Ovary (tissue), 3 donors: ENCODE measurements at regions not wholly inside any gene's neighbourhood (a gene's known extent, or its start where the extent isn't known, plus 50 kb on each side); places are given as distances from the start of the nearest gene placed in this dataset.

Experiments used
- EP300 ChIP-seq: sonication (generic); formaldehyde crosslinking; IDR thresholded peaks from one replicate; pipeline ENCODE4 v1.6.1; 2017; ENCODE audit warnings: antibody characterized with exemption
- POLR2A ChIP-seq: fragments of 450-650 bp; IDR thresholded peaks from one replicate; pipeline ENCODE4 v1.6.1; 2017; ENCODE audit warnings: antibody characterized with exemption, mild to moderate bottlenecking, moderate library complexity
- TF ChIP-seq, protein P1 (sequence below), 3 donors: fragments of 450-650 bp in 2 of 3; fragments of 200-600 bp in 1 of 3; IDR thresholded peaks; one replicate each; pipeline versions ENCODE4 v1.5.1 to v1.8.0; 2016 to 2022; ENCODE audit warnings: antibody characterized with exemption in 3 of 3, mild to moderate bottlenecking in 1 of 3
- donor health status: DM: no; HTN: no; CAD: no.

DNA sequence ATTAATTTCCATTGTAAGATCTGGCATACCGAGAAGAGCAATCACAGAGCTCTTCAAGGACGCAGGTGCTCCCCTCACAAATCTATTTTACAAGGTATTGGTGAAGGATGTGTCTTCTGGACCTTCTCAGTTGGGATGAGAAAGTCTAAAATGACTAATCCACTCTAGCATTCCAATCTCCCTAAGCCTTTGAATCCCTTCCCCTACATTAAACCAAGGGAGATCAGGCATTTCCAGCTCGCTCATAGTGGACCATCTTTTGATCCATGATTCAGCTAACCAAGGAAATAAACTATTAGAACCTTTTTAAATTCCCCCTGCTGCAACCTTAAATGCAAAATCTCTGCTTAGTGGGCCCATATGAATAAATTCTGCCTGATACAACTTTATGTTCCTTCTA is 95.9 kb upstream of the FBN2 start:
- TF ChIP-seq, protein P1, sequence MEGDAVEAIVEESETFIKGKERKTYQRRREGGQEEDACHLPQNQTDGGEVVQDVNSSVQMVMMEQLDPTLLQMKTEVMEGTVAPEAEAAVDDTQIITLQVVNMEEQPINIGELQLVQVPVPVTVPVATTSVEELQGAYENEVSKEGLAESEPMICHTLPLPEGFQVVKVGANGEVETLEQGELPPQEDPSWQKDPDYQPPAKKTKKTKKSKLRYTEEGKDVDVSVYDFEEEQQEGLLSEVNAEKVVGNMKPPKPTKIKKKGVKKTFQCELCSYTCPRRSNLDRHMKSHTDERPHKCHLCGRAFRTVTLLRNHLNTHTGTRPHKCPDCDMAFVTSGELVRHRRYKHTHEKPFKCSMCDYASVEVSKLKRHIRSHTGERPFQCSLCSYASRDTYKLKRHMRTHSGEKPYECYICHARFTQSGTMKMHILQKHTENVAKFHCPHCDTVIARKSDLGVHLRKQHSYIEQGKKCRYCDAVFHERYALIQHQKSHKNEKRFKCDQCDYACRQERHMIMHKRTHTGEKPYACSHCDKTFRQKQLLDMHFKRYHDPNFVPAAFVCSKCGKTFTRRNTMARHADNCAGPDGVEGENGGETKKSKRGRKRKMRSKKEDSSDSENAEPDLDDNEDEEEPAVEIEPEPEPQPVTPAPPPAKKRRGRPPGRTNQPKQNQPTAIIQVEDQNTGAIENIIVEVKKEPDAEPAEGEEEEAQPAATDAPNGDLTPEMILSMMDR (IDR thresholded peaks at IDR 0.05) = no peak
- TF ChIP-seq POLR2A = no peak
- TF ChIP-seq EP300 = no peak
